HL-60/S4 treated with phorbol 12-myristate 13-acetate at 8.2 ng/mL for 4 days and 3 days (cell line): ENCODE measurements at regions not wholly inside any gene's neighbourhood (a gene's known extent, or its start where the extent isn't known, plus 50 kb on each side); places are given as distances from the start of the nearest gene placed in this dataset.
"Not testable (repeated sequence)": the region's sequence is repeated elsewhere in the genome, so short reads cannot be mapped to it uniquely, and the experiment has no call there.

Source experiments
- in situ Hi-C: fragments of 300-500 bp; cut with MboI; formaldehyde crosslinking; loops from 2 replicates; pipeline ENCODE4 v1.15.0; 2022; ENCODE audit warnings: low sequenced_read_pairs

DNA sequence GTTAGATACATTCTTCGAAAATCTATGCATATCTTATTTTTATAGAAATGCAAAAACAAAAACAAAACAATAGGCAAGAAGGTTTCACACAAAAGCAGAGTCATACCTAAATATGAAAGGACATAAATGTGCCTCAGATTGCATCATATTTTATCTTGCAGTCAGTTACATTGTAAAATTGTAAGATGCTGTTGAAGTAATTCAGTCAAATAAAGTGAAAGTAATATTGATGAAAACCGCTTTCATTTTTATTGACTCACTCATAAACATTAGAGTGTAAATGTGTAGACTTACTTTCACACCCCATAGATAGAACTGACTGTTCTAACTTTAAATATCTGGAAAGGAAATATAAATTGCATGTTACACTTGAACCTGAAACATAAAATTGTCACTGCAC lies 931.5 kb upstream of the NUDT12 start:
- in situ Hi-C loops = no loop called here

GRCh38 chr5:104472811-104473210 lies 910.2 kb upstream of the NUDT12 start:
- in situ Hi-C loops = no loop called here

GRCh38 chr5:104456122-104456521 lies 893.5 kb upstream of the NUDT12 start:
- in situ Hi-C loops = no loop called here

GRCh38 chr5:104452550-104452949 lies 890.0 kb upstream of the NUDT12 start:
- in situ Hi-C loops = no loop called here

DNA sequence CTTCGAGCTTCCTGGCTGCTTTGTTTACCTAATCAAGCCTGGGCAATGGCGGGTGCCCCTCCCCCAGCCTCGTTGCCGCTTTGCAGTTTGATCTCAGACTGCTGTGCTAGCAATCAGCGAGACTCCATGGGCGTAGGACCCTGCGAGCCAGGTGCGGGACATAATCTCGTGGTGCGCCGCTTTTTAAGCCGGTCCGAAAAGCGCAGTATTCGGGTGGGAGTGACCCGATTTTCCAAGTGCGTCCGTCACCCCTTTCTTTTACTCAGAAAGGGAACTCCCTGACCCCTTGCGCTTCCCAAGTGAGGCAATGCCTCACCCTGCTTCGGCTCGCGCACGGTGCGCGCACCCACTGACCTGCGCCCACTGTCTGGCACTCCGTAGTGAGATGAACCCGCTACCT lies 889.3 kb upstream of the NUDT12 start:
- in situ Hi-C loops = not testable (repeated sequence)

- in situ Hi-C loops = no loop called here
Measured at GRCh38 chr5:104444656-104445055, 882.1 kb upstream of the NUDT12 start.

- in situ Hi-C loops = no loop called here
Measured at GRCh38 chr5:104443706-104444105, 881.1 kb upstream of the NUDT12 start.

- in situ Hi-C loops = no loop called here
Measured at GRCh38 chr5:104431981-104432380, 869.4 kb upstream of the NUDT12 start.

DNA sequence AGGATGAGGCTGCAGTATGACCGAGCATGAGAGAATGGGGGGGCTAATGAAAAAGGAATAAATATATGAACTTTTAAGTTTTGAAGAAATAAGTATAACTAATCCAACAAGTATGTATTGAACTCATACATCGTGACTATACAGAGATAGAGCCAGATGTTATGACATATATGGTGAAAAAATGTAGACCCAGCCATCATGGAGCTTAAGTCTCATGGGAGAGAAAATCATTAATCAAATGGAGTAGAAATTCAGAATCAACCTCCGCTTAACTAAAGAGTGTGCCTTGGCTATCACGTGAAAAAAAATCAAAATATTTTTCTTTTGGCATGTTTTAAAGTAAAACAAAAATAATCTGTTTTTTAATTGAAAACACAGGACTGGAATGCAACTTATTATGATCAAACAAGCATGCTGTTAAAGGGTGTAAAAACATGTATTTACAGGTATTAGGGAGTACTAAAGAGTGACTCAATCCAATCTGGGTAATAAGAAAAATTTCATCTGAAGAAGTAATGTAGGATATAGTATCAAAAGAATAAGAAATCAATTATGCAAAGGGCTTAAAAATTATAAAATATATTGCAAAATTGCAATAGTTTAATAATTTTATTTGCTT lies 868.5 kb upstream of the NUDT12 start:
- in situ Hi-C loops = no loop called here

GRCh38 chr5:104429911-104430310 lies 867.3 kb upstream of the NUDT12 start:
- in situ Hi-C loops = no loop called here

DNA sequence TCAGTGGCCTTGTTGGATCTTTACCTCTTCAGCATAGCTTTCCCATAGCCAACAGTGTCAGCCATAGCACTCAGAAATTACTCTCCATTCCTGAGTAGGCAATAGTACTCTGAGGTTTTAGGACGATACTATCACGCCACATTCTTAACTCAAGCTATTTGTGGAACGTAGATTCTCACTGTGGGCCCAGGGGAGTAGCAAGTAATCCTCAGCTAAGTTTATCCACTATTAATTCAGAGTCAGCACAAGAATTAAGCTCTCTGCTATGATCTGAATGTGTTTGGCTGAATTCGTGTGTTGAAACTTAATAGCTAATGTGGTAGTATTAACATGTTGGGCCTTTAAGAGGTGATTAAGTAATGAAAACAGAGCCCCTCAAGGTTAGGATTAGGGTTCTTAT lies 858.8 kb upstream of the NUDT12 start:
- in situ Hi-C loops = no loop called here

DNA sequence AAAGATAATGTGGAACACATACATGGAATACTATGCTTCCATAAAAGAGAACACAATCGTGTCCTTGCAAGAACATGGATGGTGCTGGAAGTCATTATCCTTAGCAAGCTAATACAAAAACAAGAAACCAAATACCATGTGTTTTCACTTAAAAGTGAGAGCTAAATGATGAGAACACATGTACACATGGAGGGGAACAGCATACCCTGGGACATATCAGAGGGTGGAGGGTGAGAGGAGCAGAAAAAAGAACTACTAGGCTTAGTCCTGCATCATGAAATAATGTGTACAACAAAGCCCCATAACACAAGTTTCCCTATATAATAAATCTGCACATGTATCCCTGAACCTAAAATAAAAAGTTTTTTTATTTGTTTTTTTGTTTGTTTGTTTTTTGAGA lies 855.5 kb upstream of the NUDT12 start:
- in situ Hi-C loops = no loop called here

DNA sequence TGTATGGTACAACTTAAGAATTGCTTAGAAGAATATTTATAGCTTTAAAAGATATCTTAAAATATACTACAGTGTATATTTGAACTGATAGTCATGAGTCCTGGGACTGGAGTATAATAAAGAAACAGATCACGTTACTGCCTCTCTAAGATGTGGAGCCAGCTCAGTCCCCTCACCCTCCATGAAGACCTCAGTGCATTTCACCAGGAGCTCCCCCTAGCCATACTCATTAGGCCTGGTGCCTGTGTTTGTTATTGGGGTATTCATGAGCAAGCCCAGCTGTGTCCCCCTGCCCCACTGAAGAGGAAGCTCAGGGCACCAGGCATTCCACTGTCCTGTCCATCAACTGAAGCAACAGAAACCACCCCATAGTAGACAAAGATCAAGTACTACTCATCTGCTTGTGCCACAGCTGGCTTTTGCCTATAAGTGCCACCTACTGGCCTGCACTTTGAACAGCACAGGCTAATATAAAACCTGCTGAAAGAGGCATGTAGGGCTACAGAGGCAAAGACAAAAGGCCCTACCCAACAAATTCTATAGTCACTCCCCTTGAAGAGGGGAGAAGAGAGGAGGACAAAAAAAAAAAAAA lies 850.2 kb upstream of the NUDT12 start:
- in situ Hi-C loops = no loop called here

DNA sequence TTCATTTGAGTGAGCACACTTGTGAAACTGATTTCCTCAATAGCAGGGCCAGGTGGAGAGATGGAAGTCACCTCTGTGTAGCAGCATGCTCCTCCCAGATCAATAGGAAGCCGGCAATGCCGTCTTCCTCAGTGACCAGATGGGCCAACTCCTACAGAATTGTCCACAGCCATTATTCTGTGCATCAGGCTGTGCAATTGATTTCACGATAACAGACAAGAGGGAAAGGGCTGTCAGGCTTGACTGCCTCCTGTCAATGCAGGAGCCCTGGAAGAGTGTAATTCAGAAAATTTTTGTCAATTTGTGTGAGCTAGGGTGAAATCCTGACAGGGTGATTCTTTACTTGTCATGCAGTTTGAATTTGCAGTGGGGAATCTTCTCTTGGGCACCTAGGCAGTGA lies 838.4 kb upstream of the NUDT12 start:
- in situ Hi-C loops = no loop called here

DNA sequence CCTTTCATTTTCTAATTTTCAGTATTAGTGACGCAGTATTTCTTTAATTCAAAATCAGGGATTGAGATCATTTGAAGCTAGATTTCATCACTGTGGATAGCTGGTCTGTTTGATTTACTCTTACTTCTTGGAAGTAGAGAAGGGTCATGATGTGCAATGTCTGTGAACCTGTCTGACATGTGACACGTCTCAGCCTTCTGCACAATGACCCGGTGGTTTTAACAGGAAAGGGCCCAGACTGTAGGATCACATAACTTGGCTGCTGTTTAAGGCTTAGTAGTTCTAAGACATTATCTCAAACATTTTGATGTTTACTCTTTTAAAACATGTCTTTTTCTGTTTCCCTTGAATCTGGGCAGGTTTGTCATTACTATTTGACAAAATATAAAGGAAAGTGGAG lies 823.3 kb upstream of the NUDT12 start:
- in situ Hi-C loops = no loop called here

GRCh38 chr5:104375345-104375744 lies 812.8 kb upstream of the NUDT12 start:
- in situ Hi-C loops = no loop called here

- in situ Hi-C loops = no loop called here
Measured at GRCh38 chr5:104372796-104373195, 810.2 kb upstream of the NUDT12 start.

GRCh38 chr5:104372376-104372775 lies 809.8 kb upstream of the NUDT12 start:
- in situ Hi-C loops = no loop called here

DNA sequence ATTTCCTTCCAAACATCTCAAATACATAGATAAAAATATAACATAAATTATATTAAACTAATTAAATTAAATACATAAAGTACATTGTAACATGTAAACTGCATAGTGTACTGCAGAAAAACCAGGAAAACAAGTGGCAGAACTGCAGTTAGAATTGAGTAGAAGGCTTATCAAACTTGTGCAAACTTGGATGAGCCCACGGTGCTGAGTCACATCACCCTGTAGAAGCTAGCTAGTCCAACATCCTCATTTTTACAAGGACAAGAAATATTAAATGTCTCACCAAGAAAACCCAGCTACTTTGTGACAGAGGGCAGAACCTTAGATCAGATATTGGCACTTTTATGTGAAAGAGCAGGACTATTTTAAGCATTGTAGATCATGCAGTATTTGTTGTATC lies 807.9 kb upstream of the NUDT12 start:
- in situ Hi-C loops = no loop called here

DNA sequence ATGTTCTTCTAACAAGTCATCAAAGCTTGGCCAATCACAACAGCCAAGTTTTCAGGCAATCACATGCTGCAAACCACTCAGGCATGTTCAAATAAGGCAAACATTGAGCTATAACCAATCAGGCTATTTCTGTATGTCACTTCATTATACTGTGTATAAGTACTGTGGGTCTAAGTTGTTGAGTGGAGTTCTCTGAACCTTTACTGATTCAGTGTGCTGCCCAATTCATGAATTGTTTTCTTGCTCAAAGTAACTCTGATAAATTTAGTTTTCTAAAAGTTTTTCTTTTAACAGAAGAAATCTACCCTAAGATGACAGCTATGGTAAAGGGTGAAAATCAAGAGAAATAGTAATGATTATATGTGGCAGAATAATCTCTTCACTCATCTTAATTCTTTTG lies 805.4 kb upstream of the NUDT12 start:
- in situ Hi-C loops = no loop called here

DNA sequence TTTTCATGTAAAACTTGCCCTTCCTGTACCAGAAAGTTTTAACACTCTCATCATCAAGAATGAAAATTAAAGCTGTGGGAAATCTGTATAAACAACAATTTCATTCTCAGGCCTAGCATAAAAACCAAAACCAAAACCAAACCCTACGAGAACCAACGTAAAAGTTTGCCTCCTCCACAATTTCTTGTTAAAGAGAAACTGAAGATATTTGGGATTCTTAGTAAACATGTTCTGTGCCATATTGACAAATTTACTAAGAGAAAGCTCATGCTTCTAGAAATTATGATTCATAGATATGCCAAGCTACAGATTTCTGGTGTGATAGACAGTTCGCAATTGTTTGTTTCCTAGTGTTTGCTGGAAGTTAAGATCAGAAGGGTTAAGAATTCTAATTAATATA lies 801.0 kb upstream of the NUDT12 start:
- in situ Hi-C loops = no loop called here

GRCh38 chr5:104361932-104362331 lies 799.3 kb upstream of the NUDT12 start:
- in situ Hi-C loops = no loop called here

DNA sequence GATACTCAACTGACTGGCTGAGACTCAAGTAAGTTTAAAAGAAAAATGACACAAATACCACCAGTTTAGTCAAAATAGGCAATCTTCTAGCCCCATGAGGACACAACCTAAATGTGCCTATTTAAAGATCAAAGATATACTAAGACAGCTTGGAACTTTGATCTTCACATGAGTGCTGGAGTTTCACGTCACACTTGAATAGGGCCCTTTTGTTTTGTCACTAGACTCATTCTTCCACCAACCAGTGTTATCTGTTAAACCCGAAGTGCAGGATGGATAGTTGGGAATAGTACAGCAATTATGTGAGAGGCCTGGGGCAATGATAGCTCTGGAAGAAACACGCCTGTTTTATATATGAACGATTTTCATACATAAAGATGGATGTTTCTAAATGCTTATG lies 792.8 kb upstream of the NUDT12 start:
- in situ Hi-C loops = no loop called here
